Stimulated activated CD8-positive, alpha-beta memory T cell treated with anti-CD3 and anti-CD28 coated beads, Interleukin-7, amount 100 ng/mL, for 24 hours (primary cell): ENCODE measurements at regions not wholly inside any gene's neighbourhood (a gene's known extent, or its start where the extent isn't known, plus 50 kb on each side); places are given as distances from the start of the nearest gene placed in this dataset.
"Not testable (repeated sequence)": the region's sequence is repeated elsewhere in the genome, so short reads cannot be mapped to it uniquely, and the experiment has no call there.

ENCODE experiments used
- DNase-seq: peaks from one replicate; pipeline ENCODE4 v3.0.0-alpha.2; 2020; ENCODE audit warnings: low read depth

DNA sequence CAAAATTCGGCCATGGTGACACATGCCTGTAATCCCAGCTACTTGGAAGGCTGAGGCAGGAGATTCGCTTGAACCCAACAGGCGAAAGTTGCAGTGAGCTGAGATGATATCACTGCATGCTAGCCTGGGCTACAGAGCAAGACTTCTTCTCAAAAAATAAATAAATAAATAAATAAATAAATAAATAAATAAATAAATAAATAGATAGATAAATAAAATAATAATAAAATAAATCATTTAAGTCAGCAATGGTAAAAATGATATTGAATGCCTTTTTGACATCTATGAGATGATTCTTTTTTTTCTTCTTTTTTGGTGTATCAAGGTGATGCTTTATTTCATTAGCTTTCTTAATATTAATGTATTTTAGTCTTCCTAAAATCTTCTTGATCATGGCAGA is 221.7 kb upstream of the RXFP2 start:
- no peak for DNase-seq

DNA sequence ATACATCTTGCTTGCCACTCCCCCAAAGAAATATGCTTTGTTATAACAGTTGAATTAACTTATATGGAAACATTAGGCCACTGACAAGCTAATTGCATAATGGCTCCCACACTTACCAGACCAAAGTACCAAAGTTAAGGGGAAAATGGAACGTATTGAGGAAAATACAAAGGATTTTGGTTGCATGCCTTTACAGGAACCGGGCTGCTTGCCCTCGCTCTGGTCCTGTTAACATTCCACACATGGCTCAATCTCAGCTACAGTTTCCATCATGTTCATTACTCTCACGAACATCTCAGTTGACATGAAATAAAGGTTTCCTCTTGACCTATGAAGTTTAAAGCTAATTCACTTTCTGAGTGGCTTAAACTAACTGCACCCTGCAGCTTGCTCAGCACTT is 220.7 kb upstream of the RXFP2 start:
- no peak for DNase-seq

GRCh38 chr13:31521435-31521834 is 217.9 kb upstream of the RXFP2 start:
- no peak for DNase-seq

DNA sequence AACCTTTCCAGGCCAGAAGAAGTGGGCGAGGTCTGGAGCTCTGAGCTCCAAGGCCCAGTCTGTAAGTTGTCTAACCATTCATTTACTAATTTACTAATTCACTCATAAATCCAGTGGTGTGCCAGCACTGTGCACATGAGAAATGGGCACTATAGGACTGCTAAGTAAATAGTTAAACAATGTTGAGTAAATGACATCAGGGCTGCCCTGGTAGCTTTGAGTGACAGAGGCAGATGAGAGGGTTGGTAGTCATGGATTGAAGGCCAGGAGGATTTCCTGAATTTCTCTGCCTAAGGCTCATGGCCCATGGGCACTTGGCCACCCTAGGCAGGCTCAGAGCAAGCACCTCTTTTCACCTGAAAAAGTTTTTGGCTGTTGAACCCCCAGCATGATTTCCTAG is 216.9 kb upstream of the RXFP2 start:
- no peak for DNase-seq

DNA sequence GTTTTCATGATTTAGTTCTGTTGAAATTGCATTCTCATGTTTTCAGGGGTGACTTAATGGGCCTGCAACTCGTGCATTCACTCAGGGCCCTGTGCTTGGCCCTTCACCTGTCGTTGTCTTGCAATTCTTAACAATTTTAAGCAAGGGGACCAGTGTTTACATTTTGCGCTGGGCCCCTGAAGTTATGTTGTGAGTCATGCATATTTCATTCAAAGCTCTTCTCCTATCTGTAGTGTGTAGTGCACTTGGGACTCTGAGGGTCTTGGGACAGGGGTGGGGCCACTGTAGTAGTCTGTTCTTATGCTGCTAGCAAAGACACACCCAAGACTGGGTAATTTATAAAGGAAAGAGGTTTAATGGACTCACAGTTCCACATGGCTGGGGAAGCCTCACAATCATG is 211.2 kb upstream of the RXFP2 start:
- no peak for DNase-seq

- DNase-seq: no peak
These were observed 210.6 kb upstream of the RXFP2 start for GRCh38 chr13:31528758-31529157.

- DNase-seq: no peak
These were observed 208.4 kb upstream of the RXFP2 start for GRCh38 chr13:31530922-31531321.

GRCh38 chr13:31537052-31537451 is 202.3 kb upstream of the RXFP2 start:
- DNase-seq: no peak

- DNase-seq: no peak
These were observed 201.0 kb upstream of the RXFP2 start for GRCh38 chr13:31538067-31539042.

GRCh38 chr13:31540281-31540680 is 199.0 kb upstream of the RXFP2 start:
- no peak for DNase-seq

GRCh38 chr13:31543190-31543589 is 196.1 kb upstream of the RXFP2 start:
- no peak for DNase-seq

DNA sequence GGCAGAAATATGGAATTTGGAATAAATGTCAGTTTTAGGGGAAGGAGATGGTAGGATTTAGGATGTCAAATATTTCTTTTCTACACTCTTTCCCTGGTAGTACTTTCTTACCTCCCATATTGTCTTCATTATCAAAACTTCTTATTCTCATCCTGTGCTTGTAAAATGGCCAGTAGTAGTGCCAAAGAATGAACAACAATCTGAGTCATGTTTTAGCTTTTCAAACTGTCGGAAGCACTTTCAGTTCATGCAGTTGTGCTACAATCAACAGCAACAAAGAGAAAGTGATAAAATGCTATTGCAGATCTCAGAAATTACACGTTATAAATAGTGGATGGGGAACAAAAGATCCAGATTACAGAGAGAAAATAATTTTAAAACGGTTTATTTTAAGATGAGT is 193.7 kb upstream of the RXFP2 start:
- DNase-seq: no peak

- DNase-seq: no peak
These were observed 182.9 kb upstream of the RXFP2 start for GRCh38 chr13:31556376-31556775.

DNA sequence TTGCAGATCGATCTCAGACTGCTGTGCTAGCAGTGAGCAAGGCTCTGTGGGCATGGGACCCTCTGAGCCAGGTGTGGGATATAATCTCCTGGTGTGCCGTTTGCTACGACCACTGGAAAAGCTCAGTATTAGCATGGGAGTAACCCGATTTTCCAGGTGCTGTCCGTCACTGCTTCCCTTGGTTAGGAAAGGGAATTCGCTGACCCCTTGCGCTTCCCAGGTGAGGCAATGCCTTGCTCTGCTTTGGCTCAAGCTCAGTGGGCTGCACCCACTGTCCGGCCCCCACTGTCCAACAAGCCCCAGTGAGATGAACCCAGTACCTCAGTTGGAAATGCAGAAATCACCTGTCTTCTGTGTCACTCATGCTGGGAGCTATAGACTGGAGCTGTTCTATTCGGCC is 155.1 kb upstream of the RXFP2 start:
- DNase-seq: not testable (repeated sequence)

- no peak for DNase-seq
These were observed 151.5 kb upstream of the RXFP2 start for GRCh38 chr13:31587698-31588266.

DNA sequence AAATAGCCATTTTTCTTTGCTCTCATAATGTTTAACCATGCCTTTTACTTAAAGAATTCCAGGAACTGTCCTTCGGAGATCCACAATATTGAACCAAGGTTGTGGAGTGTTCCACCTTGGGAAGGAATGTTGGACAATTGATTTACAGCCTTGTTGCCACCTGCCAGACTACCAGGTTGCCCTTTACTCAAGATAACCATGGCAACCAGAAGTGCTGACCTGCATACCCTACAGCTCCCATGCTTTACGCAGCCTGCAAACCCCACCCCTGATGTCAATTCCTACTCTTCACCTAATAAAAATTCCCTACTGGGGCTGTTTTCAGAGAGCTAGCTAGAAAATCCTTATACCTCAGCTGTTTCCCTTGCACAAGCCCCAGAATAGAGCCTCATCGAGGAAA is 151.0 kb upstream of the RXFP2 start:
- no peak for DNase-seq

DNA sequence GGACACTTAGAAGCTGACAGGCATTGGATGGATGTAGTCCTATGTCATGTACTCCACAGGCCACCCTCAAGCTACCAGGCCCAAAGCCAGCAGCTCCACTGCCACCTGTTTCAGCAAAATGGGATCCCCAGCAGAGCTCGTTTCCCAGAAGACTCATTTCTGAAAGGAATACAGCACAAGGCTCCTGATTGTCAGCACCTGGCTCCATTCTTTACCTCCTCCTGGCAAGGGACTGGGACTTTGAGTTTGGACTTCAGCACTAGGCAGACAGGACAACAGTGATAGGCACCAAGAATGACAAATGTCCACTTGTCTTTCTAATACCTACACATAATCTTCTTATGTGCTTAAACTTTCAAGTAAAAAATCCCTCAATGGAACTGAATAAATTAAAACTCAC is 150.4 kb upstream of the RXFP2 start:
- no peak for DNase-seq

GRCh38 chr13:31591642-31592233 is 147.6 kb upstream of the RXFP2 start:
- DNase-seq: no peak

- no peak for DNase-seq
These were observed 145.3 kb upstream of the RXFP2 start for GRCh38 chr13:31594056-31594455.

DNA sequence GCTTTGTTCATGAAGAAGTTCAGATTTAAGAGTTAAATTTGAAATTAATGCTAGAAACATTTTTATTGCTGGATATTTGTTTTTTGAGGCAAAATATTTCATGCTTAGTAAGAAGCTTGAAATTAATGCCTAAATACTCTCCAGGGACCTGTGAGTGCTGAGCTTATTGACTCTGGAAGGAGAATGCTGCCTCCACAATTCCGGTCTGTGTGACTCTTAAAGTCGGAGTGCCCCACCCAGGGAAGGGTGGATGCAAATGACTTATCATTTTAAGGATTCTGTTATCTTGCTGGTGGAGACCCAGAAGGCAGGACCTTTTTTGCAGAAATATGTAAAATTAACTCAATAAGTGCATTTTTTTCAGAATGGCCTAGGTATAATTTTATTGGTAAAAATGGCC is 143.8 kb upstream of the RXFP2 start:
- no peak for DNase-seq

- DNase-seq: no peak
These were observed 140.3 kb upstream of the RXFP2 start for GRCh38 chr13:31598990-31599389.

DNA sequence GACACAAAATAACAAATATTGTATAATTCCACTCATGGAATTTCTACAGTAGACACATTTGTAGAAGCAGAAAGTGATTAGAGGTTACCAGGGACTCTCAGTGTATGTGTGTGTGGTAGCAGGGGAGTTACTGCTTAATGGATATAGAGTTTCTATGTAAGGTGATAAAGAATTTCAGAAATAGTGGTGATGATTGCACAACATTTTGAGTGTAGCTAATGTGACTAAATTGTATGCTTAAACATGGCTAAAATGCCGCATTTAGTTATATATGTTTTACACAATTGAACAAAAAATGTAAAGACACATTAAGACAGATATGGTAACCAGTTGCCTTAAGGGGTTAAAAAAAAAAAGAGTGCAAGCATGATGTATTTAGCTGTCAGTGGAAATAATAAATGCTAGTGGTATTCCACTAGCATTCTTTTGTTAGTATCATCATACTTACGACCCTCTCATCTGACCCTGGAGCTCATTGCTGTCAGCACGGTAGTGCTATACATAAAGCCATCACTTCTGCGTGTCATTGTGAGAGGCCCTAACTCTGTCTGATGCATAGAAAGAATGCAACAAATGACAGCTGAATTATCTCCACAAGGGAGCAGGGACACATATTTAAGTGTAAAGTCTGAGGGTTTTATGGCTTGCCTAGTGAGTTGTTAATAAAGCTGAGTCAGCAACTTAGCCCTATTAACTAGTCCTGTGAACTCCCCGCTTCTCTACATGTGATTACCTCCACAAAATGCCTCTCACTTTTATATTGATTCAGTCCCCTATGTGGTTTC is 134.1 kb upstream of the RXFP2 start:
- DNase-seq: no peak
